ENCODE measurements at regions not wholly inside any gene's neighbourhood (a gene's known extent, or its start where the extent isn't known, plus 50 kb on each side); places are given as distances from the start of the nearest gene placed in this dataset.
A peak's percentile ranks its signal among the peaks of the same experiment; 100 is the strongest.

GRCh38 chr5:38641003-38641402, 84.6 kb upstream of the LIFR start:
- WGBS, 2 experiments (ENCODE audit: extremely low coverage in 1 of 2, insufficient coverage in 1 of 2, insufficient read length in 1 of 2, insufficient replicate concordance in 2 of 2, low coverage in 1 of 2, low lambda C conversion rate in 2 of 2, missing lambda C conversion rate in 1 of 2), result 93% methylated on average over 3 of the region's 3 CpGs; no CpG with 5 or more reads in 1 of the 2 experiments
- H4K8ac ChIP-seq (ENCODE audit: extremely low read depth, insufficient read depth, low read length), result no peak overlapping the region
- no peak overlapping the region for H4K91ac ChIP-seq (replicated peaks; ENCODE audit: insufficient read length, low read length)
- no peaks in the 10 kb centered on the region for H3K79me1 ChIP-seq (ENCODE audit: low read depth, low read length)
- H2AK5ac ChIP-seq (ENCODE audit: low read depth, low read length), result no peak overlapping the region
- no peaks in the 10 kb centered on the region for H3K23me2 ChIP-seq (ENCODE audit: low read depth, low read length)
- H3K56ac ChIP-seq (replicated peaks; ENCODE audit: insufficient read length, low read depth, low read length), result no peak overlapping the region
- FAIRE-seq (no peak), DNase-seq (ENCODE audit: low read depth in 1 of 2, low spot score in 2 of 2) (no peak)
- H2BK120ac ChIP-seq (replicated peaks; ENCODE audit: low read depth, low read length), result no peak overlapping the region
- H3K27me3 ChIP-seq (replicated peaks in 1 of 4; ENCODE audit: control insufficient read depth in 3 of 4, extremely low read depth in 1 of 4, insufficient read depth in 3 of 4, low read length in 3 of 4), result no peaks in the 10 kb centered on the region
- H3K23ac ChIP-seq (ENCODE audit: insufficient read length), result no peak overlapping the region
- H2AFZ ChIP-seq (ENCODE audit: low read length), result 0 out of 2 replicates have a peak overlapping the region, but pooled peaks have one; percentile 43
- H2BK12ac ChIP-seq (ENCODE audit: low read depth, low read length), result no peak overlapping the region
- H3K79me2 ChIP-seq (ENCODE audit: control insufficient read depth in 1 of 2, insufficient read depth in 2 of 2, low read length in 2 of 2), result no peaks in the 10 kb centered on the region
- H3K4me1 ChIP-seq (replicated peaks in 1 of 4; ENCODE audit: control insufficient read depth in 3 of 4, insufficient read depth in 4 of 4, low read length in 3 of 4), result no peaks in the 10 kb centered on the region
- H3K36me3 ChIP-seq (ENCODE audit: control insufficient read depth in 2 of 4, insufficient read depth in 4 of 4, low read length in 3 of 4), result no peaks in the 10 kb centered on the region
- H4K20me1 ChIP-seq (replicated peaks in 1 of 2; ENCODE audit: control insufficient read depth in 1 of 2, insufficient read depth in 2 of 2, low read length in 2 of 2), result no peaks in the 10 kb centered on the region
- no peak overlapping the region for H4K5ac ChIP-seq (ENCODE audit: insufficient read length, low read depth, low read length)
- CTCF ChIA-PET (ENCODE audit: partially characterized antibody), result interaction anchor here (1.8 kb wide), 1 partner anchor 24 kb away, joined by 7 read pairs; no protein-coding TSS in a partner anchor
- no peak overlapping the region for H2BK15ac ChIP-seq (ENCODE audit: low read length)
- no peak overlapping the region for H3K4me2 ChIP-seq (ENCODE audit: insufficient read depth in 1 of 2, low read depth in 2 of 2, low read length in 2 of 2)
- no peak overlapping the region; the same call in 1 of the 2 replicates for H3K18ac ChIP-seq (ENCODE audit: extremely low read depth, low read length)
- no peaks in the 10 kb centered on the region for H3K9me3 ChIP-seq (ENCODE audit: insufficient read depth in 2 of 2, low read depth in 1 of 2, low read length in 1 of 2)
- H3K4me3 ChIP-seq (ENCODE audit: extremely low read depth in 1 of 4, insufficient read depth in 2 of 4, low read depth in 3 of 4, low read length in 4 of 4), result no peak overlapping the region
- no peak overlapping the region for H2BK20ac ChIP-seq (ENCODE audit: low read length)
- H2BK5ac ChIP-seq (ENCODE audit: low read depth, low read length), result no peak overlapping the region
- H3K9ac ChIP-seq (replicated peaks in 1 of 4; ENCODE audit: extremely low read depth in 1 of 4, low read depth in 3 of 4, low read length in 3 of 4), result no peak overlapping the region
- no peak overlapping the region for H3K14ac ChIP-seq (ENCODE audit: insufficient read length)
- POLR2A ChIA-PET (ENCODE audit: partially characterized antibody), result no interaction called here
- no peak overlapping the region for H3K27ac ChIP-seq (ENCODE audit: low read depth, low read length)
- no peak overlapping the region for H3K4ac ChIP-seq (replicated peaks; ENCODE audit: insufficient read length, low read depth, low read length)
- TF ChIP-seq NANOG (IDR thresholded peaks at IDR 0.05; ENCODE audit: insufficient read depth, low read depth, low read length, poor library complexity, severe bottlenecking) (no peak), ZNF274 (IDR thresholded peaks at IDR 0.05; ENCODE audit: borderline replicate concordance, extremely low read depth, low read length) (no peak), KDM5A (IDR thresholded peaks at IDR 0.05; ENCODE audit: low read length) (no peak), KDM4A (IDR thresholded peaks at IDR 0.05; ENCODE audit: low read depth, low read length, severe bottlenecking) (no peak), SIX5 (IDR thresholded peaks at IDR 0.05; ENCODE audit: low read depth, low read length) (no peak), SIRT6 (IDR thresholded peaks at IDR 0.05; ENCODE audit: low read length) (no peak), CTCF (IDR thresholded peaks at IDR 0.05; ENCODE audit: control extremely low read depth in 1 of 3, insufficient read depth in 1 of 3, low read depth in 1 of 3, low read length in 3 of 3) (no peak), CBX5 (IDR thresholded peaks at IDR 0.05; ENCODE audit: low read depth, low read length) (no peak), GTF2F1 (IDR thresholded peaks at IDR 0.05; ENCODE audit: borderline replicate concordance, low read depth, low read length) (no peak), CHD2 (IDR thresholded peaks at IDR 0.05; ENCODE audit: low read length) (no peak), SRF (IDR thresholded peaks at IDR 0.05; ENCODE audit: low read depth, low read length) (no peak), MAX (IDR thresholded peaks at IDR 0.05) (no peak)

Measured in H1 (cell line).